ENCODE measurements at regions not wholly inside any gene's neighbourhood (a gene's known extent, or its start where the extent isn't known, plus 50 kb on each side); places are given as distances from the start of the nearest gene placed in this dataset.

GRCh38 chr2:116160657-116161056 is 1653.8 kb upstream of the DDX18 start:
- no peak for TF ChIP-seq ZNF23 (tag by site-specific recombination; IDR thresholded peaks at IDR 0.05; ENCODE audit: borderline replicate concordance)
- TF ChIP-seq ZNF561 (tag by site-specific recombination; IDR thresholded peaks at IDR 0.05; ENCODE audit: borderline replicate concordance): no peak
- TF ChIP-seq MEIS1 (CRISPR knock-in tag; IDR thresholded peaks at IDR 0.05; ENCODE audit: borderline replicate concordance): no peak
- no peak for TF ChIP-seq ZNF785 (tag by site-specific recombination; IDR thresholded peaks at IDR 0.05)
- no peak for TF ChIP-seq ZNF398 (tag by site-specific recombination; IDR thresholded peaks at IDR 0.05)
- no peak for TF ChIP-seq ZFP37 (tag by site-specific recombination; IDR thresholded peaks at IDR 0.05)
- TF ChIP-seq ZNF449 (tag by site-specific recombination; IDR thresholded peaks at IDR 0.05): no peak

Measured in HEK293 (cell line).